H1 (cell line): ENCODE measurements at regions not wholly inside any gene's neighbourhood (a gene's known extent, or its start where the extent isn't known, plus 50 kb on each side); places are given as distances from the start of the nearest gene placed in this dataset.
A peak's percentile ranks its signal among the peaks of the same experiment; 100 is the strongest.

Source experiments
- CTCF ChIA-PET: fragments of 300-600 bp; sonication (Branson Sonifier 250); formaldehyde crosslinking; loops from one replicate; lab custom pipeline; 2021; ENCODE audit not compliant: partially characterized antibody; lab: Charles Lee
- POLR2A ChIA-PET: fragments of 300-600 bp; sonication (Branson Sonifier 250); formaldehyde crosslinking; loops from one replicate; lab custom pipeline; 2021; ENCODE audit warnings: inconsistent platforms; ENCODE audit not compliant: partially characterized antibody; lab: Charles Lee
- DNase-seq, 2 experiments: peaks; one replicate each; pipeline versions ENCODE4 v3.0.0 to v3.0.0-alpha.2; 2010 to 2022; ENCODE audit warnings: low spot score in 2 of 2, low read depth in 1 of 2, mixed read lengths in 1 of 2
- FAIRE-seq: peaks from 2 replicates; lab custom pipeline; 2011; peaks lifted over from hg19 to GRCh38; lab: Jason Lieb, UNC
- H2AFZ ChIP-seq: 2 replicates; pipeline ENCODE4 v1.8.1; 2012; ENCODE audit warnings: low read length, inconsistent platforms
- H2AK5ac ChIP-seq: 2 replicates; pipeline ENCODE4 v1.6.1; 2013; ENCODE audit warnings: low read depth, low read length
- H2BK120ac ChIP-seq: replicated peaks from 2 replicates; pipeline ENCODE3; 2013; ENCODE audit warnings: low read depth, low read length, inconsistent platforms
- H2BK12ac ChIP-seq: 2 replicates; pipeline ENCODE4 v1.6.1; 2013; ENCODE audit warnings: low read depth, low read length
- H2BK15ac ChIP-seq: 2 replicates; pipeline ENCODE4 v1.6.1; 2013; ENCODE audit warnings: low read length
- H2BK20ac ChIP-seq: 2 replicates; pipeline ENCODE4 v1.6.1; 2013; ENCODE audit warnings: low read length
- H2BK5ac ChIP-seq: 2 replicates; pipeline ENCODE4 v1.6.1; 2013; ENCODE audit warnings: low read depth, low read length
- H3K14ac ChIP-seq: 2 replicates; pipeline ENCODE4 v1.6.1; 2013; ENCODE audit warnings: inconsistent platforms; ENCODE audit not compliant: insufficient read length
- H3K18ac ChIP-seq: 2 replicates; pipeline ENCODE4 v1.6.1; 2013; ENCODE audit warnings: low read length; ENCODE audit errors: extremely low read depth
- H3K23ac ChIP-seq: 2 replicates; pipeline ENCODE4 v1.6.1; 2013; ENCODE audit warnings: inconsistent platforms; ENCODE audit not compliant: insufficient read length
- H3K23me2 ChIP-seq: 2 replicates; pipeline ENCODE4 v1.6.1; 2013; ENCODE audit warnings: low read depth, low read length
- H3K27ac ChIP-seq: 2 replicates; pipeline ENCODE4 v1.6.1; 2011; ENCODE audit warnings: low read depth, low read length, inconsistent platforms
- H3K27me3 ChIP-seq, 4 experiments: replicated peaks in 1 of 4; 1 replicate in 1 of 4; 2 replicates in 3 of 4; pipeline versions ENCODE4 v1.6.1 to v1.8.1; 2011 to 2013; ENCODE audit warnings: low read length in 3 of 4, mild to moderate bottlenecking in 3 of 4, inconsistent platforms in 2 of 4, mixed read lengths in 2 of 4, moderate library complexity in 1 of 4; ENCODE audit not compliant: control insufficient read depth in 3 of 4, insufficient read depth in 3 of 4; ENCODE audit errors: extremely low read depth in 1 of 4
- H3K36me3 ChIP-seq, 4 experiments: 2 replicates each; pipeline versions ENCODE4 v1.6.1 to v1.8.1; 2011 to 2013; ENCODE audit warnings: mild to moderate bottlenecking in 4 of 4, low read length in 3 of 4, moderate library complexity in 2 of 4, control low read depth in 1 of 4, inconsistent platforms in 1 of 4; ENCODE audit not compliant: insufficient read depth in 4 of 4, control insufficient read depth in 2 of 4
- H3K4ac ChIP-seq: replicated peaks from 2 replicates; pipeline ENCODE3; 2013; ENCODE audit warnings: low read length, low read depth, mixed read lengths, inconsistent platforms; ENCODE audit not compliant: insufficient read length
- H3K4me1 ChIP-seq, 4 experiments: replicated peaks in 1 of 4; 1 replicate in 1 of 4; 2 replicates in 3 of 4; pipeline versions ENCODE4 v1.6.1 to v1.8.1; 2011 to 2013; ENCODE audit warnings: low read length in 3 of 4, inconsistent platforms in 2 of 4, mixed read lengths in 1 of 4; ENCODE audit not compliant: insufficient read depth in 4 of 4, control insufficient read depth in 3 of 4
- H3K4me2 ChIP-seq, 2 experiments: 2 replicates each; pipeline versions ENCODE4 v1.6.1 to v1.8.1; 2011 to 2013; ENCODE audit warnings: low read depth in 2 of 2, low read length in 2 of 2, control low read depth in 1 of 2, inconsistent platforms in 1 of 2, mild to moderate bottlenecking in 1 of 2; ENCODE audit not compliant: insufficient read depth in 1 of 2
- H3K4me3 ChIP-seq, 4 experiments: fragments of 200-600, 300-600 bp in 1 of 4; sonication (generic), shearing (Covaris generic), sonication (Bioruptor Twin) in 1 of 4; 2 replicates each; pipeline versions ENCODE4 v1.5.1 to v1.8.1; 2011 to 2016; ENCODE audit warnings: low read length in 4 of 4, low read depth in 3 of 4, control low read depth in 2 of 4, inconsistent platforms in 2 of 4, mild to moderate bottlenecking in 2 of 4, mixed read lengths in 1 of 4, moderate library complexity in 1 of 4; ENCODE audit not compliant: insufficient read depth in 2 of 4; ENCODE audit errors: extremely low read depth in 1 of 4
- H3K56ac ChIP-seq: replicated peaks from 2 replicates; pipeline ENCODE3; 2013; ENCODE audit warnings: low read depth, mild to moderate bottlenecking, mixed read lengths, low read length, inconsistent platforms; ENCODE audit not compliant: insufficient read length
- H3K79me1 ChIP-seq: 2 replicates; pipeline ENCODE4 v1.6.1; 2013; ENCODE audit warnings: low read depth, low read length, control low read depth
- H3K79me2 ChIP-seq, 2 experiments: 2 replicates each; pipeline versions ENCODE4 v1.6.1 to v1.8.1; 2012 to 2013; ENCODE audit warnings: low read length in 2 of 2, mild to moderate bottlenecking in 2 of 2, inconsistent platforms in 1 of 2; ENCODE audit not compliant: insufficient read depth in 2 of 2, control insufficient read depth in 1 of 2
- H3K9ac ChIP-seq, 4 experiments: replicated peaks in 1 of 4; 1 replicate in 1 of 4; 2 replicates in 3 of 4; pipeline versions ENCODE4 v1.6.1 to v1.8.1; 2011 to 2013; ENCODE audit warnings: low read depth in 3 of 4, low read length in 3 of 4, control low read depth in 2 of 4, mild to moderate bottlenecking in 2 of 4, moderate library complexity in 2 of 4, inconsistent platforms in 1 of 4; ENCODE audit errors: extremely low read depth in 1 of 4
- H3K9me3 ChIP-seq, 2 experiments: 2 replicates each; pipeline versions ENCODE4 v1.6.1 to v1.8.1; 2012 to 2013; ENCODE audit warnings: mild to moderate bottlenecking in 2 of 2, moderate library complexity in 2 of 2, control low read depth in 1 of 2, inconsistent platforms in 1 of 2, low read depth in 1 of 2, low read length in 1 of 2, mixed read lengths in 1 of 2; ENCODE audit not compliant: insufficient read depth in 2 of 2
- H4K20me1 ChIP-seq, 2 experiments: replicated peaks in 1 of 2; 2 replicates each; pipeline versions ENCODE3 to v1.8.1; 2011 to 2013; ENCODE audit warnings: inconsistent platforms in 2 of 2, low read length in 2 of 2, mild to moderate bottlenecking in 1 of 2; ENCODE audit not compliant: insufficient read depth in 2 of 2, control insufficient read depth in 1 of 2
- H4K5ac ChIP-seq: 2 replicates; pipeline ENCODE4 v1.6.1; 2013; ENCODE audit warnings: low read length, low read depth, mixed read lengths, inconsistent platforms; ENCODE audit not compliant: insufficient read length
- H4K8ac ChIP-seq: 2 replicates; pipeline ENCODE4 v1.8.0; 2013; ENCODE audit warnings: mild to moderate bottlenecking, moderate library complexity, low read length, inconsistent platforms; ENCODE audit not compliant: insufficient read depth; ENCODE audit errors: extremely low read depth
- H4K91ac ChIP-seq: replicated peaks from 2 replicates; pipeline ENCODE3; 2013; ENCODE audit warnings: low read length, mixed read lengths, inconsistent platforms; ENCODE audit not compliant: insufficient read length
- CREB1 ChIP-seq: IDR thresholded peaks from 2 replicates; pipeline ENCODE4 v1.6.1; 2012; ENCODE audit warnings: inconsistent platforms
- E2F6 ChIP-seq: IDR thresholded peaks from 2 replicates; pipeline ENCODE4 v1.6.1; 2012; ENCODE audit warnings: inconsistent platforms
- GABPA ChIP-seq: IDR thresholded peaks from 2 replicates; pipeline ENCODE4 v1.6.1; 2011; ENCODE audit warnings: mild to moderate bottlenecking, low read length, moderate library complexity, borderline replicate concordance; ENCODE audit not compliant: insufficient read depth
- JUND ChIP-seq: IDR thresholded peaks from 2 replicates; pipeline ENCODE4 v1.6.1; 2011; ENCODE audit warnings: mild to moderate bottlenecking, improper control_type of control experiment, low read length
- KDM4A ChIP-seq: IDR thresholded peaks from one replicate; pipeline ENCODE4 v1.7.1; 2012; ENCODE audit warnings: low read depth, mild to moderate bottlenecking, moderate library complexity, low read length, inconsistent platforms; ENCODE audit not compliant: severe bottlenecking
- MAX ChIP-seq: IDR thresholded peaks from 2 replicates; pipeline ENCODE4 v1.6.1; 2012; ENCODE audit warnings: inconsistent platforms
- SAP30 ChIP-seq: fragments of 300-600 bp; sonication (generic); IDR thresholded peaks from 2 replicates; pipeline ENCODE4 v1.7.1; 2012; ENCODE audit warnings: low read length, moderate library complexity, mild to moderate bottlenecking, inconsistent platforms; ENCODE audit not compliant: insufficient read depth, insufficient replicate concordance
- SIN3A ChIP-seq, 2 experiments: IDR thresholded peaks in 1 of 2; conservative IDR thresholded peaks in 1 of 2; 2 replicates each; pipeline ENCODE4 v1.6.1; 2011 to 2012; ENCODE audit warnings: low read length in 2 of 2, improper control_type of control experiment in 1 of 2, low read depth in 1 of 2, mild to moderate bottlenecking in 1 of 2
- SP1 ChIP-seq: IDR thresholded peaks from 2 replicates; pipeline ENCODE4 v1.6.1; 2011; ENCODE audit warnings: low read depth, low read length
- USF2 ChIP-seq: IDR thresholded peaks from 2 replicates; pipeline ENCODE4 v1.6.1; 2011; ENCODE audit warnings: low read length, improper control_type of control experiment
- WGBS, 2 experiments: shearing (Covaris generic) in 1 of 2; methylation state at CpG; one replicate each; pipeline versions ENCODE4 v1.1.6 to v1.1.7; 2013 to 2015; ENCODE audit warnings: low lambda C conversion rate in 2 of 2, mixed read lengths in 2 of 2, inconsistent platforms in 1 of 2, low coverage in 1 of 2, missing lambda C conversion rate in 1 of 2; ENCODE audit not compliant: insufficient replicate concordance in 2 of 2, insufficient coverage in 1 of 2, insufficient read length in 1 of 2; ENCODE audit errors: extremely low coverage in 1 of 2, missing lambda C conversion rate in 1 of 2; 5-methylcytosine and 5-hydroxymethylcytosine counted together

GRCh38 chr2:150787353-150788093 is 300.1 kb upstream of the RND3 start:
- Histone ChIP-seq H3K79me2 (no peaks in the 10 kb centered on the region), H2BK5ac (no peak overlapping the region), H2BK20ac (no peak overlapping the region; the same call in 1 of the 2 replicates), H3K9ac (no peak overlapping the region), H3K27me3 (no peaks in the 10 kb centered on the region), H3K4me1 (no peaks in the 10 kb centered on the region), H2AFZ (peak overlapping the region; percentile 21; the same call in 1 of the 2 replicates), H3K79me1 (no peaks in the 10 kb centered on the region), H3K4me2 (no peak overlapping the region), H3K27ac (no peak overlapping the region), H2AK5ac (no peak overlapping the region), H3K36me3 (no peaks in the 10 kb centered on the region; a peak in 1 of 8 replicates), H3K4me3 (no peak overlapping the region), H3K9me3 (peaks cover 10 to 14% of the 10 kb centered on the region in 2 experiments), H3K4ac (no peak overlapping the region), H2BK12ac (no peak overlapping the region), H2BK15ac (no peak overlapping the region), H3K18ac (no peak overlapping the region), H3K56ac (no peak overlapping the region), H4K91ac (no peak overlapping the region), H4K5ac (no peak overlapping the region), H3K23ac (no peak overlapping the region), H4K8ac (no peak overlapping the region), H2BK120ac (no peak overlapping the region), H3K14ac (no peak overlapping the region), H3K23me2 (no peaks in the 10 kb centered on the region), H4K20me1 (no peaks in the 10 kb centered on the region)
- FAIRE-seq: no peak
- WGBS, 2 experiments: 91% methylated on average over 6 of the region's 6 CpGs; no CpG with 5 or more reads in 1 of the 2 experiments
- DNase-seq: no peak
- CTCF ChIA-PET: interaction anchor here (1.2 kb wide), 1 partner anchor 13 kb away, joined by 3 read pairs; no protein-coding TSS in a partner anchor
- POLR2A ChIA-PET: no interaction called here
- no peak for TF ChIP-seq SAP30
- TF ChIP-seq KDM4A: no peak
- no peak for TF ChIP-seq MAX
- TF ChIP-seq USF2: no peak
- TF ChIP-seq CREB1: no peak
- TF ChIP-seq JUND: no peak
- TF ChIP-seq E2F6: no peak
- no peak for TF ChIP-seq GABPA
- TF ChIP-seq SIN3A (conservative IDR thresholded peaks at IDR 0.05 in 1 of 2, IDR thresholded peaks at IDR 0.05 in 1 of 2; ENCODE audit: low read depth in 1 of 2, low read length in 2 of 2): no peak
- no peak for TF ChIP-seq SP1
